Endothelial cell of umbilical vein (primary cell): ENCODE measurements at regions not wholly inside any gene's neighbourhood (a gene's known extent, or its start where the extent isn't known, plus 50 kb on each side); places are given as distances from the start of the nearest gene placed in this dataset.

Experiments used
- BruUV-seq: library from RNA; stranded (reverse); fragments of 400-500 nt; replicated peaks from 2 replicates; lab custom pipeline; 2021; lab: Mats Ljungman, UMichigan
- CTCF ChIA-PET: fragments of 300-600, 350-600 bp; sonication (Branson Sonifier 250); formaldehyde crosslinking; loops from one replicate; lab custom pipeline; 2021; ENCODE audit warnings: antibody characterized with exemption, inconsistent platforms; lab: Charles Lee
- POLR2A ChIA-PET: fragments of 300-600, 350-600 bp; sonication (Branson Sonifier 250); formaldehyde crosslinking; loops from one replicate; lab custom pipeline; 2021; ENCODE audit warnings: antibody characterized with exemption, inconsistent platforms; lab: Charles Lee
- DNase-seq: peaks from one replicate; pipeline ENCODE4 v3.0.0-alpha.2; 2011; ENCODE audit warnings: low read depth, low spot score
- FAIRE-seq: peaks from 2 replicates; lab custom pipeline; 2011; peaks lifted over from hg19 to GRCh38; lab: Jason Lieb, UNC
- H2AFZ ChIP-seq: 2 replicates; pipeline ENCODE4 v1.6.0; 2012; ENCODE audit warnings: low read depth, low read length, control low read depth, inconsistent platforms
- H3K27ac ChIP-seq: 2 replicates; pipeline ENCODE4 v1.5.1; 2011; ENCODE audit warnings: low read depth, mild to moderate bottlenecking, control low read depth, low read length, moderate library complexity; ENCODE audit not compliant: insufficient read depth
- H3K27me3 ChIP-seq, 2 experiments: 2 replicates each; pipeline versions ENCODE4 v1.6.0 to v1.6.1; 2011; ENCODE audit warnings: low read length in 2 of 2, mixed read lengths in 1 of 2; ENCODE audit not compliant: control insufficient read depth in 2 of 2, insufficient read depth in 2 of 2
- H3K36me3 ChIP-seq, 2 experiments: 2 replicates in 1 of 2; 3 replicates in 1 of 2; pipeline ENCODE4 v1.5.1; 2011; ENCODE audit warnings: low read length in 2 of 2, mild to moderate bottlenecking in 1 of 2, moderate library complexity in 1 of 2; ENCODE audit not compliant: control insufficient read depth in 2 of 2, insufficient read depth in 2 of 2; ENCODE audit errors: extremely low read depth in 1 of 2
- H3K4me1 ChIP-seq: 3 replicates; pipeline ENCODE4 v1.5.1; 2011; ENCODE audit warnings: mild to moderate bottlenecking, low read length; ENCODE audit not compliant: control insufficient read depth, insufficient read depth; ENCODE audit errors: extremely low read depth
- H3K4me2 ChIP-seq: 2 replicates; pipeline ENCODE4 v1.6.1; 2011; ENCODE audit warnings: low read length, control low read depth, mixed read lengths; ENCODE audit not compliant: insufficient read depth
- H3K4me3 ChIP-seq, 3 experiments: fragments of 200-600 bp in 1 of 3; sonication (generic), shearing (Covaris generic) in 1 of 3; replicated peaks in 1 of 3; 2 replicates each; pipeline ENCODE4 v1.5.1; 2011 to 2016; ENCODE audit warnings: control low read depth in 3 of 3, low read length in 3 of 3, mild to moderate bottlenecking in 2 of 3, inconsistent platforms in 1 of 3, low read depth in 1 of 3, moderate library complexity in 1 of 3; ENCODE audit not compliant: insufficient read depth in 1 of 3
- H3K79me2 ChIP-seq: 2 replicates; pipeline ENCODE4 v1.6.0; 2012; ENCODE audit warnings: low read length, inconsistent platforms; ENCODE audit not compliant: control insufficient read depth, insufficient read depth
- H3K9ac ChIP-seq: replicated peaks from 2 replicates; pipeline ENCODE3; 2011; ENCODE audit warnings: low read length, control low read depth; ENCODE audit not compliant: insufficient read depth; ENCODE audit errors: extremely low read depth
- H3K9me1 ChIP-seq: replicated peaks from 3 replicates; pipeline ENCODE4 v1.6.0; 2011; ENCODE audit warnings: mild to moderate bottlenecking, low read length; ENCODE audit not compliant: control insufficient read depth, insufficient read depth; ENCODE audit errors: extremely low read depth
- H3K9me3 ChIP-seq: replicated peaks from 2 replicates; pipeline ENCODE4 v1.5.1; 2012; ENCODE audit warnings: low read length, inconsistent platforms; ENCODE audit not compliant: control insufficient read depth, insufficient read depth
- H4K20me1 ChIP-seq: replicated peaks from 2 replicates; pipeline ENCODE3; 2011; ENCODE audit warnings: mild to moderate bottlenecking, low read length; ENCODE audit not compliant: control insufficient read depth, insufficient read depth; ENCODE audit errors: extremely low read depth
- CTCF ChIP-seq, 2 donors: IDR thresholded peaks; 1 replicate in 1 of 2; 2 replicates in 1 of 2; pipeline ENCODE4 v1.5.1; 2011; ENCODE audit warnings: low read length in 2 of 2, mild to moderate bottlenecking in 2 of 2, moderate library complexity in 2 of 2, control low read depth in 1 of 2, inconsistent platforms in 1 of 2, low read depth in 1 of 2; ENCODE audit not compliant: insufficient read depth in 1 of 2; ENCODE audit errors: extremely low read depth in 1 of 2
- EZH2 ChIP-seq: IDR thresholded peaks from 2 replicates; pipeline ENCODE4 v1.6.1; 2012; ENCODE audit warnings: borderline replicate concordance, low read depth, mild to moderate bottlenecking, moderate library complexity, low read length, inconsistent platforms; ENCODE audit not compliant: severe bottlenecking
- FOS ChIP-seq: IDR thresholded peaks from 2 replicates; pipeline ENCODE4 v1.6.1; 2011; ENCODE audit warnings: mild to moderate bottlenecking, low read length, moderate library complexity, borderline replicate concordance; ENCODE audit not compliant: insufficient read depth
- GATA2 ChIP-seq: IDR thresholded peaks from 2 replicates; pipeline ENCODE4 v1.7.0; 2011; ENCODE audit warnings: low read depth, mild to moderate bottlenecking, moderate library complexity, mixed read lengths, low read length; ENCODE audit not compliant: insufficient read length, insufficient read depth
- JUN ChIP-seq: IDR thresholded peaks from 2 replicates; pipeline ENCODE4 v1.6.1; 2011; ENCODE audit warnings: borderline replicate concordance, low read depth; ENCODE audit not compliant: insufficient read length, insufficient read depth
- MAX ChIP-seq: IDR thresholded peaks from 2 replicates; pipeline ENCODE4 v1.6.1; 2011; ENCODE audit not compliant: insufficient read depth, insufficient read length
- MYC ChIP-seq: IDR thresholded peaks from one replicate; pipeline ENCODE4 v1.6.1; 2011; ENCODE audit warnings: mild to moderate bottlenecking, low read depth, low read length
- POLR2A ChIP-seq: IDR thresholded peaks from 2 replicates; pipeline ENCODE4 v1.6.1; 2012; ENCODE audit warnings: low read depth, mild to moderate bottlenecking, control low read depth, low read length
- POLR2AphosphoS5 ChIP-seq: IDR thresholded peaks from 2 replicates; pipeline ENCODE4 v1.6.1; 2012; ENCODE audit warnings: low read depth, mild to moderate bottlenecking, control low read depth, low read length, moderate library complexity; ENCODE audit not compliant: insufficient read depth
- dilution Hi-C: fragments of 300-500 bp; cut with MboI; formaldehyde crosslinking; loops from one replicate; pipeline ENCODE4 v1.15.0; 2019; ENCODE audit warnings: low sequenced_read_pairs; ENCODE audit not compliant: extremely low pct_ligation_motif_present
- intact Hi-C: fragments of 100-400 bp; cut with micrococcal nuclease; formaldehyde crosslinking; loops from one replicate; pipeline ENCODE4 v1.10.0; 2022

DNA sequence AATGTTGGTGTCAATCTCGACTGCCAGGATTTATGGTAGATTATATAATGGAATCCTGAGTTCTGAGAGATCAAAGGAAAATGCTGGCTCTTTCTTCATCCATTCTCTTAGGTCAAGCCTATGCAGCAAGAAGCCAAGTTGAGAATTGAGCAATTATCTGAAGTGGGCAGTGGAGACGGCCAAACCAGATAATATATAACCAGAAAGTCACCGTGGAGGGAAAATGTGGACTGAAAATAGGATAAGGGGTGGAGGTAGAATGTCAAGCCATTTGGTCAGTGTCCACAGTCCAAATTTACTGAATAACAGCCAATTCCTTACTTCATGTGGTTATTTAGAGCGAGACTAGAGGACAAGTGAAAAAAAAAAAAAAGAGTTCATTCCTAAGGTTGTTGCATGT lies 107.8 kb upstream of the ESR1 start:
- intact Hi-C loops = no loop called here
- ChIA-PET CTCF (interaction anchor here (1.1 kb wide), 1 partner anchor 310 kb away, joined by 3 read pairs; no protein-coding TSS in a partner anchor), POLR2A (no interaction called here)
- H2AFZ ChIP-seq = no peak overlapping the region
- no peak overlapping the region for H3K27ac ChIP-seq
- H3K9me1 ChIP-seq = no peaks in the 10 kb centered on the region
- no peak for DNase-seq
- no peak for FAIRE-seq
- H3K4me3 ChIP-seq = no peak overlapping the region
- H3K79me2 ChIP-seq = no peaks in the 10 kb centered on the region
- H3K27me3 ChIP-seq = peaks cover 0 to 3% of the 10 kb centered on the region in 2 experiments
- no peaks in the 10 kb centered on the region for H3K4me1 ChIP-seq
- no peak overlapping the region for H3K4me2 ChIP-seq
- H3K9ac ChIP-seq = no peak overlapping the region
- no peaks in the 10 kb centered on the region for H4K20me1 ChIP-seq
- no TSS peak for BruUV-seq
- TF ChIP-seq GATA2 = no peak
- TF ChIP-seq EZH2 = no peak
- TF ChIP-seq POLR2AphosphoS5 = no peak
- no peak for TF ChIP-seq POLR2A
- no peak for TF ChIP-seq JUN
- no peak for TF ChIP-seq FOS
- no peak for TF ChIP-seq MYC
- no peak for TF ChIP-seq CTCF (IDR thresholded peaks at IDR 0.05; ENCODE audit: extremely low read depth in 1 of 2, insufficient read depth in 1 of 2, low read depth in 1 of 2, low read length in 2 of 2)
- no peak for TF ChIP-seq MAX
- no peaks in the 10 kb centered on the region for H3K9me3 ChIP-seq
- dilution Hi-C loops = no loop called here
- no peaks in the 10 kb centered on the region for H3K36me3 ChIP-seq
